HepG2 (cell line): ENCODE measurements at regions not wholly inside any gene's neighbourhood (a gene's known extent, or its start where the extent isn't known, plus 50 kb on each side); places are given as distances from the start of the nearest gene placed in this dataset.

Experiments
- ATAC-seq: fragments of 200-7000 bp; cut with Tn5 transposase; 3 replicates; pipeline ENCODE4 v1.9.1; 2020; ENCODE audit warnings: mild to moderate bottlenecking, moderate library complexity
- BruUV-seq: library from RNA; stranded (reverse); fragments of 400-500 nt; replicated peaks from 2 replicates; lab custom pipeline; 2021; lab: Mats Ljungman, UMichigan
- CTCF ChIA-PET: fragments of 300-600 bp; formaldehyde crosslinking; extraction: SDS; loops from one replicate; lab custom pipeline; 2021; ENCODE audit warnings: low total read pairs, inconsistent platforms, low intra/inter-chr PET ratio; lab: Yijun Ruan, JAX
- POLR2A ChIA-PET: fragments of 350-600 bp; sonication (Branson Sonifier 250); formaldehyde crosslinking; loops from one replicate; lab custom pipeline; 2020; ENCODE audit warnings: antibody characterized with exemption, inconsistent platforms; lab: Yijun Ruan, JAX
- DNase-seq: peaks from one replicate; pipeline ENCODE4 v3.0.0-alpha.2; 2015; ENCODE audit warnings: low spot score
- FAIRE-seq: peaks from 3 replicates; lab custom pipeline; 2011; peaks lifted over from hg19 to GRCh38; lab: Jason Lieb, UNC
- H2AFZ ChIP-seq: one replicate; pipeline ENCODE4 v1.6.1; 2011; ENCODE audit warnings: low read length, inconsistent platforms
- H3K27ac ChIP-seq: fragments of 300-600 bp; 3 replicates; pipeline ENCODE4 v1.8.0; 2011; ENCODE audit warnings: mixed run types, mild to moderate bottlenecking, mixed read lengths, low read length, inconsistent platforms; ENCODE audit not compliant: insufficient read depth; ENCODE audit errors: extremely low read length
- H3K27me3 ChIP-seq, 2 experiments: fragments of 200-600 bp in 1 of 2; 2 replicates in 1 of 2; 3 replicates in 1 of 2; pipeline versions ENCODE4 v1.6.0 to v1.8.0; 2011; ENCODE audit warnings: low read length in 2 of 2, mild to moderate bottlenecking in 2 of 2, moderate library complexity in 2 of 2, inconsistent platforms in 1 of 2; ENCODE audit not compliant: insufficient read depth in 2 of 2, control insufficient read depth in 1 of 2
- H3K36me3 ChIP-seq, 2 experiments: fragments of 200-600 bp in 1 of 2; replicated peaks in 1 of 2; 2 replicates in 1 of 2; 3 replicates in 1 of 2; pipeline versions ENCODE4 v1.5.1 to v1.8.0; 2011; ENCODE audit warnings: low read length in 2 of 2, inconsistent platforms in 1 of 2; ENCODE audit not compliant: insufficient read depth in 2 of 2, control insufficient read depth in 1 of 2
- H3K4me1 ChIP-seq: 2 replicates; pipeline ENCODE4 v1.5.1; 2012; ENCODE audit warnings: low read length, inconsistent platforms; ENCODE audit not compliant: insufficient read depth
- H3K4me2 ChIP-seq: 2 replicates; pipeline ENCODE4 v1.6.0; 2011; ENCODE audit warnings: low read depth, low read length, inconsistent platforms
- H3K4me3 ChIP-seq, 3 experiments: fragments of 200-600 bp in 1 of 3; sonication (generic), shearing (Covaris generic) in 1 of 3; replicated peaks in 1 of 3; 2 replicates each; pipeline ENCODE4 v1.5.1; 2011 to 2016; ENCODE audit warnings: low read length in 3 of 3, inconsistent platforms in 2 of 3, low read depth in 2 of 3, mild to moderate bottlenecking in 2 of 3, control low read depth in 1 of 3, mixed read lengths in 1 of 3; ENCODE audit not compliant: insufficient read depth in 1 of 3
- H3K79me2 ChIP-seq: one replicate; pipeline ENCODE4 v1.6.1; 2011; ENCODE audit warnings: low read length, inconsistent platforms; ENCODE audit not compliant: insufficient read depth
- H3K9ac ChIP-seq: 2 replicates; pipeline ENCODE4 v1.6.0; 2011; ENCODE audit warnings: mild to moderate bottlenecking, low read depth, low read length, inconsistent platforms; ENCODE audit not compliant: insufficient read depth
- H3K9me3 ChIP-seq: 2 replicates; pipeline ENCODE4 v1.5.1; 2012; ENCODE audit warnings: mild to moderate bottlenecking, low read length
- H4K20me1 ChIP-seq: 2 replicates; pipeline ENCODE4 v1.6.0; 2011; ENCODE audit warnings: inconsistent platforms, mild to moderate bottlenecking, low read length, moderate library complexity; ENCODE audit not compliant: insufficient read depth
- AKNA ChIP-seq: sonication (generic); formaldehyde crosslinking; IDR thresholded peaks from 2 replicates; pipeline ENCODE4 v1.4.0; 2020; ENCODE audit warnings: missing genetic modification reagents, borderline replicate concordance
- CBFB ChIP-seq: sonication (generic); formaldehyde crosslinking; IDR thresholded peaks from 2 replicates; pipeline ENCODE4 v1.4.0; 2020; ENCODE audit warnings: missing genetic modification reagents
- CCDC6 ChIP-seq: sonication (generic); formaldehyde crosslinking; IDR thresholded peaks from 2 replicates; pipeline ENCODE4 v1.8.1; 2022; ENCODE audit warnings: mild to moderate bottlenecking, missing genetic modification reagents, moderate library complexity
- HMG20A ChIP-seq: IDR thresholded peaks from 2 replicates; pipeline ENCODE4 v1.6.1; 2016; ENCODE audit warnings: borderline replicate concordance
- ISL2 ChIP-seq: sonication (generic); formaldehyde crosslinking; IDR thresholded peaks from 2 replicates; pipeline ENCODE4 v1.5.0; 2020; ENCODE audit warnings: missing genetic modification reagents
- JDP2 ChIP-seq: sonication (generic); formaldehyde crosslinking; IDR thresholded peaks from 2 replicates; pipeline ENCODE4 v1.8.1; 2022; ENCODE audit warnings: missing genetic modification reagents, borderline replicate concordance
- KDM4B ChIP-seq: sonication (generic); formaldehyde crosslinking; IDR thresholded peaks from 2 replicates; pipeline ENCODE4 v1.4.0; 2020; ENCODE audit warnings: missing genetic modification reagents
- KDM5A ChIP-seq: fragments of 200-600 bp; sonication (generic); IDR thresholded peaks from 2 replicates; pipeline ENCODE4 v1.7.0; 2018; ENCODE audit warnings: antibody characterized with exemption, mild to moderate bottlenecking, low read length, borderline replicate concordance
- MED13 ChIP-seq: sonication (generic); formaldehyde crosslinking; IDR thresholded peaks from 2 replicates; pipeline ENCODE4 v1.5.0; 2020; ENCODE audit warnings: missing genetic modification reagents
- SOX5 ChIP-seq: IDR thresholded peaks from 2 replicates; pipeline ENCODE4 v1.6.1; 2016; ENCODE audit warnings: borderline replicate concordance
- ZBTB7B ChIP-seq: sonication (generic); formaldehyde crosslinking; IDR thresholded peaks from 2 replicates; pipeline ENCODE4 v1.4.0; 2020; ENCODE audit warnings: missing genetic modification reagents
- ZNF331 ChIP-seq: sonication (generic); formaldehyde crosslinking; IDR thresholded peaks from 2 replicates; pipeline ENCODE4 v1.4.0; 2020; ENCODE audit warnings: missing genetic modification reagents
- ZNF432 ChIP-seq: sonication (generic); formaldehyde crosslinking; IDR thresholded peaks from 2 replicates; pipeline ENCODE4 v1.5.0; 2020; ENCODE audit warnings: missing genetic modification reagents, mild to moderate bottlenecking, borderline replicate concordance
- WGBS: methylation state at CpG from one replicate; pipeline ENCODE4 v1.1.6; 2017; ENCODE audit warnings: low lambda C conversion rate; 5-methylcytosine and 5-hydroxymethylcytosine counted together
- in situ Hi-C: cut with HindIII; loops from 2 replicates; pipeline ENCODE4 v1.10.0; 2017; ENCODE audit warnings: low pct_unique_long_range_greater_than_20kb; ENCODE audit not compliant: extremely low pct_ligation_motif_present
- intact Hi-C: fragments of 100-400 bp; cut with micrococcal nuclease; formaldehyde crosslinking; loops from one replicate; pipeline ENCODE4 v1.10.0; 2022; ENCODE audit not compliant: unreplicated experiment
- TF ChIP-seq, protein P1 (sequence below): IDR thresholded peaks from 2 replicates; pipeline ENCODE4 v1.6.1; 2016; ENCODE audit warnings: missing genetic modification reagents, missing compliant biosample characterization
- TF ChIP-seq, protein P2 (sequence below): fragments of 450-650 bp; IDR thresholded peaks from 2 replicates; pipeline ENCODE4 v1.6.1; 2016

DNA sequence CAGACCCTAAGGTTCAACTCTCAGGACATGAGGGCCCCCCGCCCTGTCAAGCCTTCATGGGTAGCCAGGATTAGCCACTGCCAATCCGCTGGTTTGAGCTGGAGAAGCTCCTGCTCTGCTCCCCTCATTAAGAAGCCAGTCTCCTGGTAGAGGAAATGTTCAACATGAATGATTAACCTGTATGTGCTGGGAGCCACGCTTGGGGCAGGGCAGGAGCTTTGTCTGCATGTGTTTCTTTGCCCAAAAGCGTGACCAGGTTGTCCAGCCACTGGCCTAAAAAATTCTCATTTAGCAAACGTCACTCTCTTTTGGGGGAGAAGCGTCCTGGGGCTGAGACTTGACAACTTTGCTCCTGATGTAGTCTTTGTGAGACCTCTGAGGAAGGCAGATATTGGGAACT, 96.5 kb downstream of the RRAGC start:
- Histone ChIP-seq H2AFZ (no peak overlapping the region), H3K36me3 (no peaks in the 10 kb centered on the region), H3K4me1 (no peaks in the 10 kb centered on the region), H4K20me1 (no peaks in the 10 kb centered on the region), H3K4me3 (no peak overlapping the region), H3K9ac (no peak overlapping the region), H3K9me3 (no peaks in the 10 kb centered on the region), H3K4me2 (no peak overlapping the region), H3K79me2 (no peaks in the 10 kb centered on the region), H3K27me3 (peaks cover 0 to 1% of the 10 kb centered on the region in 2 experiments; a peak in 2 of 5 replicates), H3K27ac (no peak overlapping the region)
- FAIRE-seq: no peak
- POLR2A ChIA-PET: no interaction called here
- BruUV-seq: no TSS peak
- CTCF ChIA-PET: no interaction called here
- no peak for ATAC-seq
- in situ Hi-C loops (no loop called here), intact Hi-C loops (no loop called here)
- no peak for TF ChIP-seq ISL2
- TF ChIP-seq JDP2 (CRISPR knock-in tag): no peak
- TF ChIP-seq KDM4B: no peak
- no peak for TF ChIP-seq KDM5A
- no peak for TF ChIP-seq CCDC6 (CRISPR knock-in tag)
- TF ChIP-seq ZBTB7B (CRISPR knock-in tag): no peak
- TF ChIP-seq SOX5 (CRISPR knock-in tag): no peak
- TF ChIP-seq MED13: no peak
- TF ChIP-seq ZNF432 (CRISPR knock-in tag): no peak
- no peak for TF ChIP-seq CBFB (CRISPR knock-in tag)
- no peak for TF ChIP-seq ZNF331 (CRISPR knock-in tag)
- no peak for TF ChIP-seq HMG20A (CRISPR knock-in tag)
- DNase-seq: no peak
- 4% methylated on average over 4 of the region's 6 CpGs for WGBS

- 0% methylated on average over 2 of the region's 2 CpGs for WGBS
- Histone ChIP-seq H4K20me1 (no peaks in the 10 kb centered on the region), H3K27me3 (peaks cover 0 to 1% of the 10 kb centered on the region in 2 experiments; a peak in 1 of 5 replicates), H3K79me2 (no peaks in the 10 kb centered on the region), H3K27ac (no peak overlapping the region), H3K4me3 (no peak overlapping the region), H3K4me1 (no peaks in the 10 kb centered on the region), H2AFZ (no peak overlapping the region), H3K36me3 (no peaks in the 10 kb centered on the region), H3K9me3 (no peaks in the 10 kb centered on the region), H3K9ac (no peak overlapping the region), H3K4me2 (no peak overlapping the region)
- intact Hi-C loops (no loop called here), in situ Hi-C loops (no loop called here)
- POLR2A ChIA-PET: no interaction called here
- CTCF ChIA-PET: no interaction called here
- ATAC-seq (no peak), FAIRE-seq (no peak), DNase-seq (no peak)
- BruUV-seq: no TSS peak
- TF ChIP-seq, protein P1, sequence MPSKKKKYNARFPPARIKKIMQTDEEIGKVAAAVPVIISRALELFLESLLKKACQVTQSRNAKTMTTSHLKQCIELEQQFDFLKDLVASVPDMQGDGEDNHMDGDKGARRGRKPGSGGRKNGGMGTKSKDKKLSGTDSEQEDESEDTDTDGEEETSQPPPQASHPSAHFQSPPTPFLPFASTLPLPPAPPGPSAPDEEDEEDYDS (CRISPR knock-in tag): no peak
- TF ChIP-seq, protein P2, sequence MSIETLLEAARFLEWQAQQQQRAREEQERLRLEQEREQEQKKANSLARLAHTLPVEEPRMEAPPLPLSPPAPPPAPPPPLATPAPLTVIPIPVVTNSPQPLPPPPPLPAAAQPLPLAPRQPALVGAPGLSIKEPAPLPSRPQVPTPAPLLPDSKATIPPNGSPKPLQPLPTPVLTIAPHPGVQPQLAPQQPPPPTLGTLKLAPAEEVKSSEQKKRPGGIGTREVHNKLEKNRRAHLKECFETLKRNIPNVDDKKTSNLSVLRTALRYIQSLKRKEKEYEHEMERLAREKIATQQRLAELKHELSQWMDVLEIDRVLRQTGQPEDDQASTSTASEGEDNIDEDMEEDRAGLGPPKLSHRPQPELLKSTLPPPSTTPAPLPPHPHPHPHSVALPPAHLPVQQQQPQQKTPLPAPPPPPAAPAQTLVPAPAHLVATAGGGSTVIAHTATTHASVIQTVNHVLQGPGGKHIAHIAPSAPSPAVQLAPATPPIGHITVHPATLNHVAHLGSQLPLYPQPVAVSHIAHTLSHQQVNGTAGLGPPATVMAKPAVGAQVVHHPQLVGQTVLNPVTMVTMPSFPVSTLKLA: 0 out of 2 replicates have a peak, but pooled peaks have one; percentile 11
- no peak for TF ChIP-seq AKNA (CRISPR knock-in tag)
These were observed 99.0 kb downstream of the RRAGC start for GRCh38 chr1:38760562-38760961.
